Muscle of arm (tissue), 1 donor: ENCODE measurements at regions not wholly inside any gene's neighbourhood (a gene's known extent, or its start where the extent isn't known, plus 50 kb on each side); places are given as distances from the start of the nearest gene placed in this dataset.
"Not testable (repeated sequence)": the region's sequence is repeated elsewhere in the genome, so short reads cannot be mapped to it uniquely, and the experiment has no call there.

Experiments
- DNase-seq: peaks from one replicate; pipeline ENCODE4 v3.0.0-alpha.2; 2013

DNA sequence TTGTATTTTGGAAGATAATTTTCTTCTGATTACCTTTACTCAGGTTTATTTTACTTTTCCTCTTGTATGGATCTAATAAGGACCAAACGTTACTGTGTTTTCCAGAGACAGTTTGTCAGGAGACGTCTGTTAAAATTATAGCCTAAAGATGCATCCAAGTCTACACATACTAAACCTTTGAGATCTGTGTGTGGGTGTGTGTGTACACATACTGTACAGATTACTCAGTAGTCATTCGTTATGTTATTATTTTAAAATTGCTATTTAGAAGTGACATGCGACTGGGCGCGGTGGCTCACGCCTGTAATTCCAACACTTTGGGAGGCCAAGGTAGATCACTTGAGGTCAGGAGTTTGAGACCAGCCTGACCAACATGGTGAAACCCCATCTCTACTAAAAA, 51.6 kb upstream of the CNTLN start:
- DNase-seq = no peak

DNA sequence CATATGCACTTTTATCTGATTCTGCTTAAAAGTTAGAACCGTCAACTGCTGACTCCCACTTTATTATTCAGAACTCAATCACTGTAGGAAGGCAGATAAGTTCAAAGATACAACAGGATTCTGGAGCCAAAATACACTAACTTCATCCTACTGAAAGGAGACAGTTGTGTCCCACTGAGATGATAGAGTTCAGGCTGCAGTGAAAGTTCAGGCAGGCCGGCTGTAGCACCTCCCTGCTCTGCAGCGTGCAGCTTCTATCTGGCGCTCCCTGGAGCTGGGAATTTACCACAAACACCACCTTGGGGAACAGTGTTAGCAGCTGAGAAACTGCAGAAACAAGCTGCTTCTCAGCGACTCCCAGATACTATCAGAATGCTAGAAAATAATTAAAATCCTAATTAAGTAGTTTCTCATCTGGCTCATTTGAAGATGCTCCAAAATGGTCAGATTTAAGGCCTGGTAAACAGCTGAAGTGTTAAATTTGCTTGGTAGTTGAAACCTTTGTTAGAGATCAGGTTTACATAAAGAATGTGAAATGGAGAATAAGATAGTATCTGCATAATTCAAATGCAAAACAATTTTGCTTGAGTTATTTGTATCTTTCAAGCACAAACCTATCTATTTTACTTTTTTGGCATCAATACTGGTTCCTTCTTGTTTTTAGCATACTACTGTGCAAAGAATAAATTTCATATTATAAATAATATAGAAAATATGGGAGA, 52.3 kb upstream of the CNTLN start:
- peak; percentile 20 for DNase-seq

DNA sequence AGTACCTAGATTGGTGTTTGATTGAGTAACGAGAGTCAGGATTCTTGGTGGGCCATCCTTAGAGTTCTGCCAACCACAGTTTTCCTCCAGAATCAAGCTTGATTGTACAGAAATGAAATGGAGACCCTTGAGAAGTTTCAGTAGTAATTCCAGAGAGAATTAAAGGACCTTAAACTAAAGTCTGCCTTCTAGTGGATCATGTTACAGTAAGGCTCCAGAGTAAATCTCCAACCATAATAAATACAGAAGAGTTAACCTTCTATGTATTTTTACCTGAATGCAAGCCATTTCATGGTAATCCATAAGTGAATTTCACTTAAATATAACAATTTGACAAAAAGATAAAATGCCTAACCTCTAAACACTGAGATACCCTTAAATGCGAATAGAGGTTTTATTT, 53.0 kb upstream of the CNTLN start:
- DNase-seq = no peak

DNA sequence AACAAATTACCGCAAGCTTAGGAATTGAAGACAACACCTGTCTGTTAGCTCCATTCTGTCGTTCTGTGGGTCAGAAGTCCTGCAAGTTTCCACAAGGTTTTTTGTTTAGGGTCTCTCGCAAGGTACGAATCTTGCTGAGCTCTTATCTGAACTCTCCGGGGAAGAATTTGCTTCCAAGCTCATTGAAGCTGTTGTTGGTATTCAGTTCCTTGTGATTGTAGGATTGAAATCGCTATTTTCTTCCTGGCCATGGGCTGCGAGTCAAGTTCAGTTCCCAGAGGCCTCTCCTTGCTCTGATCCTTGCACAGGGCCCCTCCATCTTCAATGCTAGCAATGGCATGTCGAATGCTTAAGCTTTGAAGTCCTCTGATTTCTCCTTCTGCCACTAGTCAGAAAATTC, 53.5 kb upstream of the CNTLN start:
- no peak for DNase-seq

DNA sequence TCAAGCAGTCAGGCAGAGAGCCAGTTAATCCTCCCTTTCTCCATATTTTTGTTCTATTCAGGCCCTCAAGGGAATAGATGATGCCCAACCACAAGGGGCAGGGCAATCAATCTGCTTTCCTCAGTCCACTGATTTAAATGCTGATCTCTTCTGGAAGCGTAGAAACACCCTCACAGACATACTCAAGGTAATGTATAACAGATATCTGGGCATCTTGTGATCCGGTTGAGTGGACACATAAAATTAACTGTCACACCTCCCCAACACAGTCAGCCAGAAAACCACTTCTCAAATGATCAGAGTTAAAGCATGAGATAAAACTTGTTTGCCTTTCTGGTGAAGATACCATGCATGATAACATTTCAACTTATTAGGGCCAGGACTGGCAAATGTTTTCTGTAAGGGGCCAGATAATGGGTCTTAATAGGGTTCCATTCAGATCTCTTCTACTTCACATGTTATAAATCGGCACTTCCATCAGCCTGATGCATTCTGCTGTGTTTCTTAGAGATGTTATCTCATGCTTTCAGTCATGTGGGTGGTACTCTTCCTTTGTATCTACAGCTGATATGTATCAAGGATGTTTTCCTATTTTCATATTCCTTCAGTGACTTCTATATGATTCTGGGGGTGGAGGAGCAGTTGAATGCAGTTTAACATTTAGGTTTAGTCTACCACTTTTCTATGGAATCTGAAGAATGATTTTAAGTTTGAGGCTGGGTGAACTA, 58.9 kb upstream of the CNTLN start:
- DNase-seq = no peak

DNA sequence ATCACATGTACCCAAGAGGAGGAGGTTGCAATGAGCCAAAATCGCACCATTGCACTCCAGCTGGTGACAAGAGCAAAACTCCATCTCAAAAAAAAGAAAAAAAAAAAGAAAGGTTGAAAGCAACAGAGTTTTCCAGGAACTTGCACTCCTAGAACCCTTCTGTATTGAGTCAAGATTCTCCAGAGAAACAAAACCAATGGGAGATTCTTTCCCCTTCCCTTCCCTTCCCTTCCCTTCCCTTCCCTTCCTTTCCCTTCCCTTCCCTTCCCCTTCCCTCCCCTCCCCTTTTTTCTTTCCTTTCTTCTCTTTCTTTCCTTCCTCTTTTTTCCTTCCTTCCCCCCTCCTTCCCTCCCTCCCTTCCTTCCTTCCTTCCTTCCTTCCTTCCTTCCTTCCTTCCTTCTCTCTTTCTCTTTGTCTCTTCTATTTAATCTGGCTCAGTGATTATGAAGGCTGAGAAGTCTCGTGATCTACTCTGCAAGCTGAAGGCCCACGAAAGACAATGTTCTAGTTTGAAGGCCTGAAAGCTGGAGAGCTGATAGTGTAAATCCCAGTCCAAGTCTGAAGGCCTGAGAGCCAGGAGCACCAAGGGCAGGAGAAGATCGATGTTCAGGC, 59.6 kb upstream of the CNTLN start:
- no peak for DNase-seq

DNA sequence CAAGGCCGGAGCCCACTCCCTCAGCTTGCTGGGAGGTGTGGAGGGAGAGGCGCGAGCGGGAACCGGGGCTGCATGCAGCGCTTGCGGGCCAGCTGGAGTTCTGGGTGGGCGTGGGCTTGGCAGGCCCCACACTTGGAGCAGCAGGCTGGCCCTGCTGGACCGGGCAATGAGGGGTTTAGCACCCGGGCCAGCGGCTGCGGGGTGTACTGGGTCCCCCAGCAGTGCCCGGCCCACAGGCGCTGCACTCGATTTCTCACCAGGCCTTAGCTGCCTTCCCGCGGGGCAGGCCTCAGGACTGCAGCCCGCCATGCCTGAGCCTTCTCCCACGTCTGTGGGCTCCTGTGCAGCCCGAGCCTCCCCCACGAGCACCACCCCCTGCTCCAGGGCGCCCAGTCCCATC, 62.3 kb upstream of the CNTLN start:
- DNase-seq = not testable (repeated sequence)

DNA sequence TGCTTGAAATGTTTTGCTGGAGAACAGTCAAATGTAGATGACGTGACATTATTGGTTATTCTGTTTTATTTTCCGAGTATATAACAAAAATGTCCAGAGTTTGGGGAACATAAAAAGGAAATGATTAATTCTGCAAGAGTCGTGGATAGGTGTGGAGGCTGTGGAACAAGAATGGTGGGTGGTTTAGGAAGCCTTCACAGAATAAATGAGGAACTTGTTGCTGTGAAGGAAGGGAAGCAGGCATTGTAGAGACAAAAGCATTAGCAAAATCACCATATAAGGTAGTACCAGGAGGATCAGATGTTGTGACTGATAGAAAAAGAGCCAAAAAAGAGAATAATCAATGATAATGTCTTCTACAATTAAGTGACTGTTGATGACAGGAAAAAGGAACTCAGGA, 66.2 kb upstream of the CNTLN start:
- no peak for DNase-seq

DNA sequence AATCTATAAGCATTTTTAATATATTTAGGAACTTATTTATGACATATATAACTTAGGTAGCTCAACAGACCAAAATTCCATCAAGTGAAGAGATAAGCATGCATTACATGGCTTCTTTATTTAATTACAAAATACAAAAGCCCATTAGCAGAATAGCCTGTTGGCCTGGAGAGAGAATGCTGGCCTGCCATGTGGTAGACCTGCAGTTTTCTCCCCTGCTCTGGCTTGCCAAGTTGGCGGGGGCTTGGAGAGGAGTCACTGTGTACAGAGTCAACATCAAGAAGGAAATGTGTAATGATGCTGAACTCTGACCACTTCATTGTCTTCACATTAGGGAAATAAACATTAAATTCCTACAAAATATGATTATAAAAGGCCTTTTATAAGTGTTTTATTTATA, 69.8 kb upstream of the CNTLN start:
- no peak for DNase-seq

DNA sequence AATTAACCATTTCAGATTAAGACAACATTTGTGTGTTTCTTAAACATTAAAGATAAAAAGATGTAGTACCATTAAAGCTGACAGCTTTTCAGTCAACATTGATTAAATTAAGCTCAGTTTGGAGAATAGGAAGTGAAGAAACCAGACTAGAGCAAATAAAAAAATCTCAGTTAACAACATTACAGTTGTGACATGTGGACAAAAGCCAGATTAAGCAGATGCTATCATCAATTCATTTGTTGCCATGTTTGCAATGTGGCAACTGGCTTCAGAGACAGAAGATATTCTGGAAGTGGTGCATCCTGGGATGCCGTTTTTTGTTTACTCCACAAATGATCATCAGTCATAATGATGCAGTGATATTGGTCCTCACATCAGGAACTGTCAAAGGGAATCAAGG, 70.3 kb upstream of the CNTLN start:
- no peak for DNase-seq

DNA sequence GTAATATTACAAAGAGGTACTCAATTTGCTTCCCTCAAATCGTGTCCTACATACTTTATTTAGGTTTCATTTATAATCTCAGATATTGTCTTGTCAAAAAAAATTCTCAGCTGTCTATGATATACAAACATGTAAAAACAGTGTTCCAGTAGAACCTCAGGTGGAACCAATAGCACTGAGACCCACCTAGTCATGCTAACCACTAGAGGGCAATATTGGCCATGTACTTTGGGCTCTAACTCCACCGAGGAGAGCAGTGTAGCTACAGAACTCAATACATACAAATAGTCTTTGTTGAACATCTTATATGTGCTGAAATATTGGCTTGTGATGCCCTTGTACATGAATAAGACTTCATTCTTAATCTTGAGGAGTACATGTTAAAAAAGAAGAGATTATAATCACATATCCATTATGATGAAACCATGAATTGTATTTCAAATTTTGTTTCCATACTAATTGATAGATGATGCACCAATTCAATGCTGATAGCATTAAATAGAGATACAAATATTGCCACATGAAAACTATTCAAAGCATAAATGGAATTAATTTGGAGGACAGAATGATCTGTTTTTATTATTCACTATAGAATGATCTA, 71.2 kb upstream of the CNTLN start:
- peak; percentile 30 for DNase-seq

DNA sequence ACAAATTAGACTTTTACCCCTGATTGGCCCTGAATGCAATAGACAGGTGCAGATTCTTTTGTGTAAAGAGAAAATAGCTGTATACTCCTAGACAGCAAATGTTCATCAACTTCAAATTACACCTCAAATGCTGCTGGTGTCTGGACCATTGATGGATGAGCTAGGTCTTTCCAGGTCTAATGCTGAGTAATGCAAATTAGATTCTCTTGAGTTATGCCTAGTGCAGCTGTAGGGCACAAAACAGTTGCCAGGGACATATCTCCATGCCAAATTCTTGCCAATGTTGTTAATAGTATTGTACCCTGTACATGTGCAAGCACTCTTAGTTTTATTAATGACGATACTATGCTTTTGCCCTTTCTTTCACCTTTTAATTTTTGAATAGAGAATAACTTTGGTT, 72.3 kb upstream of the CNTLN start:
- no peak for DNase-seq

DNA sequence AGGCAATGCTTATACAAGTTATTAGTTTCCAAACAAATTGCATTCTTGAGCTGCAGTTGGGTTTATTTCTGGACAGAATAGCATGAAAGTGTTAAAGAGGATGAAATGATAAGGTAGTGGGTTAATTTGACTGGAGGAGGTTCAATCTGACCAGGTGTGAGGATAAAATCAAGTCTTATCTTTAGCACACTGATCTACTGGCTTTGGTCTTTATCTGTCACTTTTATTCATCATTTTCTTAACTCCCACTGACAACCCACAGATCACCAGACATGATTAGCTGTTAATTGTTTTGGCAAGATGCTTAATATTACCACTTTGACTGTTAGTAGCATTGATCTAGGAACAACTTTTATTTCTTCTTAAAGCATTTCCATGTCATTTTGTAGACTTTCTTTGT, 74.4 kb upstream of the CNTLN start:
- no peak for DNase-seq

DNA sequence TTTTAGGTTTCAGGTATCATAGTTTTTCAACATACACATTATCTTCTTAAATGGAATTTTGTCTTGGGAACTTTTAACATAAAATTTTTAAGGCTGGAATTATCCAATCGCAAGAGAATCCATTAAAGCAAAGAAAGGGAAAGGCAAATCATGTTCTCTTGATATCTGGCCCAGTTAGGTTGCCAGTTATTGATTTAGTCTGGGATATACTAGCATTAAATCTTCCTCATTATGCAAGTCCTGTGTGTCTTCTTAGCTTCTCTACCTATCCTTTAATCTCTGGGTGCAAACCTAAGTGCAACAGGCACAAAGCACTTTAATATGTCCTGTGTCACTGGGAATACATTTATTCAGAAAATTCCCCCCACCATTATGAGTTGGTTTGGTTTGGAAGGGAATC, 75.4 kb upstream of the CNTLN start:
- no peak for DNase-seq

DNA sequence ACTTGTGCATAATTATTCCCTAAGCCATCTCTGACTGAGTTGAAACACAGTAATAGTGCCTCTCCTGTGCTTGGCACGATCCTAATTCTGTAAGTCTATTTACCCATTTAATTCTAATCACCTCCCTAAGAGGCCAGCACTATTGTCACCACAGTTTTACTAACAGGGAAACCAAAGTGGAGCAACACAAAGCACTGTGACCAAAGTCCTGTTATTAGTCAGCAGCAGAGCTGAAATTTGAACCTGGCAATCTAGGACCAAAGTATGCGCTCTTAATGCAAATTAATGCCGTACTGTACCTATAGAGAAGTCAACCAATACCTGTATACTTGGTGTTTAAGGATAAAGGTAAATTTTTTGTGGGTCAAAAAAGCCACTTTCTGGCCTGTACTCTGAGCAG, 77.1 kb upstream of the CNTLN start:
- no peak for DNase-seq

DNA sequence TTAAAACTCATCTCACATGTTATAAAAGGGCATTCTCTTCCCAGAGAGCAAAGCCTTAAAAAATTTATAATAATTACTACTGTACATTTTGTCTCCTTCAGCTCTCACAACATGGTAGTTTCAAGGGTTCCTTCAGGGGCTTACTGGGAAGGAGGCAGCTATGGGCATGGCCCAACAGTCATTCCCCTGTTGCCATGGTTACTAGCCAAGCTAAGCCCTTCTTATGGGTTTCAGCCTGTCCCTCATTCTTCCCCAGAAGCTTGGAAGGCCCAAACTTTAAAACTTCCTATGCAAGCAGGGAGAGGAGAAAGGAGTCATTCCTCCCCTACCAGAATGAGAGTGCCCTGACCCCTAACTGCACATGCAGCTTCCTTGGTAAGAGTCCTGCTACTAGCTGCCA, 82.2 kb upstream of the CNTLN start:
- no peak for DNase-seq

DNA sequence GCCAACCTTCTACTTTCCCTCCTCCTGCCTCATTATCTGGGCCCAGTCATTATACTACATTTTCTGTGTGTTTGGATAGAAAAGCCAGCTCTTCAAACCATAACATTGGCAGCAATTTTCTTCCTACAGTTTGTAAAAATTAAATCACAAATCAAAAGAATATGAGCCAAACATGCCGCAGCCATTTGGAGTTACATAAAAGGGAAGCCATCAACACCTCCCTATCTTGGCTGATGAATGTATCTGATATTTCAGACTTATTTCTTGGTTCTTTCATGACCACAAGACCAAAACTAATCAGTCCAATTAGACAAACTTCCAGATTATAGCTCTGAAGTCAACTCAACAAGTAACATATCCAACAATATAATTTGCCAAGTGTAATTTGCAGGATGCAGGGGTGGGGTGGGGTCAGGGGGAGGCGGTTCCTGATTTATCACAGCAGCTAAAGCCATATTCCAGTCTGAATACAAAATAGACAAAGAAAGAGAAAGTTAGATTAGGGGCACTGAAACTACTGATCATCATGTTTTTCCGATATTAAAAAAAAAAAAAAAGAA, 89.4 kb upstream of the CNTLN start:
- DNase-seq = no peak

DNA sequence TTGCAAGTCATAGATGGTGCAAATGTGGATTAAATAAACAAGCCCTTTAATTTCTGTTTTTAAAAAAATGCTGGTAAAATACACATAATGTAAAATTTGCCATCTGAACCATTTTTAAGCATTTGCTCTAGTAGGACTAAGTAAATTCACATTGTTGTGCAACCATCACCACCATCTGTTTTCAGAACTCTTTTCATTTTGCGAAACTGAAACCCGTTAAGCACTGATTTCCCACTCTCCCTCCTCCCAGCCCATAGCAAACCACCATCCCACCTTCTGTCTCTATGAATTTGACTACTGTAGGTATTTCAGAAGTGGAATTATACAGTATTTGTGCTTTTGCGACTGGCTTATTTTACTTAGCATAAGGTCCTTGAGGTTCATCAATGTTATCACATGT, 103.3 kb upstream of the CNTLN start:
- no peak for DNase-seq

DNA sequence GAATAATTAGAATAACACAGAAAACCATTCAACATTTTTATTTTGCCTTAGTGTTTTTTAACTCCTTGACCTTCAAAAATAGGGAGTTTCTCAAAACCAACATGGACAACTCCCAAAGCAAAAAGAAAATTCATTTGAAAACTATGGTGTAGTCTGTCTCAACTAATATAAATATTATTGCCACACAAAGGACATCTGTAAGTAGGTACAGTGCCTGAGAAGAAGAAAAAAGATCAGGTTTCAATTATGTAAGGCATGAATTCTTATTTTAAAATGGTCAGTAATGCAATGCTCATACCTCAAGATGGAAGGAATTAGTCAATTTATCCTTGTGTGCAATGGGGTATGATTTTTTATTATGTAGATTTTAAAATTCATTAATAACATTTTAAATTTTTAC, 109.6 kb upstream of the CNTLN start:
- DNase-seq = no peak

DNA sequence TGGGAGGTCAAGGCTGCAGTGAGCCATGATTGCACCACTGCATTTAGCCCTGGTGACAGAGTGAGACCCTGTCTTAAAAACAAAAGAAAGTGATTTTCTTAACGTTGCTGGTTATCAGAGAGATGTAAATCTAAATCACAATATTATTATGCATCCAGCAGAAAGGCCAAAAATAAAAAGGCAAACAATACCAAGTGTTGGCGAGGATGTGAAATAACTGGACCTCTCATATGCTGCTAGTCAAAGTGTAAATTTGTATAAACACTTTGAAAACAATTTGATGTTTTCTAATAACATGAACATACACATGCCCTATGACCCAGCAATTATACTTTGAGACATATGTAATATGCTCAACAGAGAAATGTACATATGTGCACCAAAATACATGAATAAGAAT, 110.7 kb upstream of the CNTLN start:
- no peak for DNase-seq

DNA sequence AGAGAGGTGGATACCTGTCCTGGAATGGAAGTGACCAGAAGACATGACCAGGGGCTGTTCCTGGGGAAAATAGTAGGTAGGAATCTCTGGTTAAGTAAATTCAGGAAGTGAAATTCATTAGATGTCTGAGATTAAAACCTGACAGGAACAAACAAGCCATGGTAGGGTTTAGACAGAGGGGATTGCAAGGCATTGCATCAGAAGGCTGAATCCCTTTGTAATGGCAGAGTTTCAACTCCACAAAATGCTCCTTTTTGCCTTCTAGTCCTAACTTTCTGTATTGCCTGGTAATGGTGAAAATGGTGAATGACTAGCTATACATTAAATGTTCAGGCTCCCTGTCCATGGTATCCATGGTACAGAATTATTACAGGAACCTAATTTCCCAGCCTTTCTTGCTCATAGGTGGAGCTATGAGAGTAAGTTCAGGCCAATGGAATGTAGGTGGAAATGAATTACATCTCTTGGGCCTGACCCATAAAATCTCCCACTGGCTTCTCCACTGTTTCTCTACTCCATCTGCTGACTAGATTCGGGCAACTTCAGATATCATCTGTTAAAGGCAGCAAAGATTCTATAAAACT, 113.4 kb upstream of the CNTLN start:
- DNase-seq = no peak

DNA sequence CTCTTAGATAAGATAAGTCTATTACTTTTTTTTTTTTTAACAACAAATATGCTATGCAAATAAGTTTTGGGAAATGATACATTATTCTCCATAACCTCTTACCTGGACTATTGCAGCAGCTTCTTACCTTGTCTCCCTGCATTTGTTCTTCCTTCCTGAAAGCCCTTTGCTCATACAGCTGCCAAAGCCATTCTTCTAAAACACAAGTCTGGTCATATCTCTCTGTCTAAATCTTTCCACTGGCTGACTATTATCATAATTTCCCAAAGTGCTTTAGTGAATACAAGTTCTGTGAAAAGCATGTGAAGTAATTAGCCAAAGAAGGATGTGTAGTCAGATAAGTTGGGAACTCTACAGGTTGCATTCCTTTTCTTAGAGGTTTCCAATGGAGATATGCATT, 115.4 kb upstream of the CNTLN start:
- no peak for DNase-seq
